ENCODE measurements at regions not wholly inside any gene's neighbourhood (a gene's known extent, or its start where the extent isn't known, plus 50 kb on each side); places are given as distances from the start of the nearest gene placed in this dataset.

GRCh38 chr6:104418125-104418524, 441.6 kb downstream of the HACE1 start:
- Histone ChIP-seq H3K36me3 (ENCODE audit: control insufficient read depth, insufficient read depth, low read length) (no peaks in the 10 kb centered on the region), H3K9me3 (ENCODE audit: control insufficient read depth, low read length) (no peaks in the 10 kb centered on the region), H3K9ac (ENCODE audit: extremely low read depth, low read length, poor library complexity, severe bottlenecking) (no peak overlapping the region), H3K27ac (ENCODE audit: low read depth, low read length) (no peak overlapping the region), H3K27me3 (ENCODE audit: control insufficient read depth, insufficient read depth, low read length, poor library complexity, severe bottlenecking) (no peaks in the 10 kb centered on the region), H3K4me1 (ENCODE audit: control insufficient read depth, insufficient read depth, low read length) (no peaks in the 10 kb centered on the region), H3K4me3 (ENCODE audit: low read length) (no peak overlapping the region)
- H3K4me1 Mint-ChIP-seq = peaks cover 16% of the 10 kb centered on the region
- H3K27ac Mint-ChIP-seq = no peak overlapping the region
- no peak for DNase-seq
- no peaks in the 10 kb centered on the region for H3K36me3 Mint-ChIP-seq (ENCODE audit: low read depth)
- H3K4me3 Mint-ChIP-seq = no peak overlapping the region
- TF ChIP-seq, protein P1, sequence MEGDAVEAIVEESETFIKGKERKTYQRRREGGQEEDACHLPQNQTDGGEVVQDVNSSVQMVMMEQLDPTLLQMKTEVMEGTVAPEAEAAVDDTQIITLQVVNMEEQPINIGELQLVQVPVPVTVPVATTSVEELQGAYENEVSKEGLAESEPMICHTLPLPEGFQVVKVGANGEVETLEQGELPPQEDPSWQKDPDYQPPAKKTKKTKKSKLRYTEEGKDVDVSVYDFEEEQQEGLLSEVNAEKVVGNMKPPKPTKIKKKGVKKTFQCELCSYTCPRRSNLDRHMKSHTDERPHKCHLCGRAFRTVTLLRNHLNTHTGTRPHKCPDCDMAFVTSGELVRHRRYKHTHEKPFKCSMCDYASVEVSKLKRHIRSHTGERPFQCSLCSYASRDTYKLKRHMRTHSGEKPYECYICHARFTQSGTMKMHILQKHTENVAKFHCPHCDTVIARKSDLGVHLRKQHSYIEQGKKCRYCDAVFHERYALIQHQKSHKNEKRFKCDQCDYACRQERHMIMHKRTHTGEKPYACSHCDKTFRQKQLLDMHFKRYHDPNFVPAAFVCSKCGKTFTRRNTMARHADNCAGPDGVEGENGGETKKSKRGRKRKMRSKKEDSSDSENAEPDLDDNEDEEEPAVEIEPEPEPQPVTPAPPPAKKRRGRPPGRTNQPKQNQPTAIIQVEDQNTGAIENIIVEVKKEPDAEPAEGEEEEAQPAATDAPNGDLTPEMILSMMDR (conservative IDR thresholded peaks at IDR 0.05) = no peak
- H3K27me3 Mint-ChIP-seq (ENCODE audit: insufficient read depth) = no peaks in the 10 kb centered on the region
- H3K9me3 Mint-ChIP-seq = no peaks in the 10 kb centered on the region

DNA sequence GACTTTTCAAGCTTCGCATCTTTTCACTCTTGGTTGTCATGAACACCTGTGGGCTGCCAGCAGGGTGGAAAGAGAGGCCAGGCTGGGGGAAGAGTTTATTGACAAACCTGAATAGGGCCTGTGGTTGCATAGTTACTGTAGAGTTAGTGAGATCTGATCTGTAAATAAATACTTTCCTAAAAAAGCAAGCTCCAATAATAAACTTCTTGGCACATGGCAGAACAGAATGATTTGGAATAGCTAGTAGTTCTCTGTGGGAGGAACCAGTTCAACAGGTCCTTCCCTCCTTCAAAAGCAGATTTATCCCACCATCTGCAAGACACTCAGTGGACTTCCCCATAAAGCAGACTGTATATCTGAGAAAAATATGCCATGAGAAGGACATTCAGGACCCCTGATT, 445.0 kb downstream of the HACE1 start:
- 80 to 97% methylated on average over 1 of the region's 1 CpG for WGBS, 2 experiments (ENCODE audit: insufficient coverage in 1 of 2, insufficient read length in 1 of 2)
- Mint-ChIP-seq H3K4me3 (no peak overlapping the region), H3K27me3 (ENCODE audit: insufficient read depth) (no peaks in the 10 kb centered on the region), H3K36me3 (ENCODE audit: low read depth) (no peaks in the 10 kb centered on the region), H3K9me3 (no peaks in the 10 kb centered on the region), H3K4me1 (peaks cover 22% of the 10 kb centered on the region), H3K27ac (no peak overlapping the region)
- Histone ChIP-seq H3K9me3 (ENCODE audit: control insufficient read depth, low read length) (no peaks in the 10 kb centered on the region), H3K9ac (ENCODE audit: extremely low read depth, low read length, poor library complexity, severe bottlenecking) (no peak overlapping the region), H3K36me3 (ENCODE audit: control insufficient read depth, insufficient read depth, low read length) (no peaks in the 10 kb centered on the region), H3K4me3 (ENCODE audit: low read length) (no peak overlapping the region), H3K27me3 (ENCODE audit: control insufficient read depth, insufficient read depth, low read length, poor library complexity, severe bottlenecking) (no peaks in the 10 kb centered on the region), H3K4me1 (ENCODE audit: control insufficient read depth, insufficient read depth, low read length) (no peaks in the 10 kb centered on the region), H3K27ac (ENCODE audit: low read depth, low read length) (no peak overlapping the region)
- TF ChIP-seq, protein P1 (conservative IDR thresholded peaks at IDR 0.05) = no peak
- no peak for DNase-seq

DNA sequence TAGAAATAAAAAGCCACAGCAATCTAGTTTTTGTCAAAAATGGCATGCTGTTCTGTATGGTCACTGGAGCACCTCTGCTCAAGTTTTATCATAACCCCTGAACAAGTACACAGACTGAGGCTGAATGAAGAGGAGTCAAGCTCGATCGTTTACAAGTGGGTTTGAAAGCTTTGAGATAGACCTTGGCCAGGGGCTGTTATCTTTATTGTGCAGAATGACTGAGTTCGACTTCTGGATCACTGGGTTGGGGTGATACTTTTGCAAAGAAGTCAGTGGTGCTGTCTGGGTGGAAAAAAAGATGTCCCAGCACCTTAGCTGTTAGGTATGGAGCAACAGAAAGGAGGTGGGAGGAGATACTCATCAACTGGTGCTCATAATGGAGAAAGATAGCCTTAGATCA, 446.0 kb downstream of the HACE1 start:
- H3K4me3 Mint-ChIP-seq = no peak overlapping the region
- no peak for DNase-seq
- H3K27me3 Mint-ChIP-seq (ENCODE audit: insufficient read depth) = no peaks in the 10 kb centered on the region
- H3K27ac ChIP-seq (ENCODE audit: low read depth, low read length) = no peak overlapping the region
- no peaks in the 10 kb centered on the region for H3K36me3 ChIP-seq (ENCODE audit: control insufficient read depth, insufficient read depth, low read length)
- H3K36me3 Mint-ChIP-seq (ENCODE audit: low read depth) = no peaks in the 10 kb centered on the region
- no peak overlapping the region for H3K9ac ChIP-seq (ENCODE audit: extremely low read depth, low read length, poor library complexity, severe bottlenecking)
- no peaks in the 10 kb centered on the region for H3K4me1 ChIP-seq (ENCODE audit: control insufficient read depth, insufficient read depth, low read length)
- H3K9me3 ChIP-seq (ENCODE audit: control insufficient read depth, low read length) = no peaks in the 10 kb centered on the region
- H3K4me1 Mint-ChIP-seq = peaks cover 24% of the 10 kb centered on the region
- 93 to 95% methylated on average over 3 of the region's 3 CpGs for WGBS, 2 experiments (ENCODE audit: insufficient coverage in 1 of 2, insufficient read length in 1 of 2)
- TF ChIP-seq, protein P1 (conservative IDR thresholded peaks at IDR 0.05) = no peak
- no peak overlapping the region for H3K27ac Mint-ChIP-seq
- no peaks in the 10 kb centered on the region for H3K27me3 ChIP-seq (ENCODE audit: control insufficient read depth, insufficient read depth, low read length, poor library complexity, severe bottlenecking)
- H3K4me3 ChIP-seq (ENCODE audit: low read length) = no peak overlapping the region
- H3K9me3 Mint-ChIP-seq = no peaks in the 10 kb centered on the region
